SK-N-SH (cell line): ENCODE measurements at regions not wholly inside any gene's neighbourhood (a gene's known extent, or its start where the extent isn't known, plus 50 kb on each side); places are given as distances from the start of the nearest gene placed in this dataset.

Experiments used
- CTCF ChIA-PET: fragments of 300-600, 350-600 bp; formaldehyde crosslinking; extraction: SDS; loops from one replicate; lab custom pipeline; 2021; lab: Yijun Ruan, JAX
- POLR2A ChIA-PET: fragments of 350-600 bp; sonication (Branson Sonifier 250); formaldehyde crosslinking; extraction: SDS; loops from one replicate; lab custom pipeline; 2020; ENCODE audit warnings: antibody characterized with exemption, inconsistent platforms; lab: Yijun Ruan, JAX
- DNase-seq: peaks from one replicate; pipeline ENCODE4 v3.0.0; 2012
- H2AFZ ChIP-seq: fragments of 200-600 bp; sonication (generic); 2 replicates; pipeline ENCODE4 v1.8.1; 2016; ENCODE audit warnings: antibody characterized with exemption, mild to moderate bottlenecking, low read depth
- H3F3A ChIP-seq: fragments of 200-600 bp; sonication (generic); replicated peaks from 2 replicates; pipeline ENCODE3; 2016; ENCODE audit warnings: antibody characterized with exemption, mild to moderate bottlenecking; ENCODE audit not compliant: insufficient read depth
- H3K27ac ChIP-seq, 2 experiments: fragments of 200-500 bp in 1 of 2; fragments of 200-600 bp in 1 of 2; sonication (Bioruptor generic) in 1 of 2; sonication (generic), shearing (Covaris generic) in 1 of 2; 2 replicates each; pipeline versions ENCODE4 v1.5.1 to v1.6.1; 2014 to 2016; ENCODE audit warnings: low read depth in 2 of 2, inconsistent platforms in 1 of 2, low read length in 1 of 2, mild to moderate bottlenecking in 1 of 2, mixed read lengths in 1 of 2
- H3K27me3 ChIP-seq: fragments of 200-600 bp; sonication (generic), shearing (Covaris generic); 2 replicates; pipeline ENCODE4 v1.6.1; 2016; ENCODE audit warnings: mixed run types; ENCODE audit not compliant: insufficient read depth
- H3K36me3 ChIP-seq, 2 experiments: fragments of 200-500 bp in 1 of 2; fragments of 200-600 bp in 1 of 2; sonication (Bioruptor generic) in 1 of 2; sonication (generic) in 1 of 2; replicated peaks in 1 of 2; 2 replicates each; pipeline versions ENCODE3 to v1.5.1; 2014 to 2016; ENCODE audit warnings: low read length in 1 of 2, mild to moderate bottlenecking in 1 of 2; ENCODE audit not compliant: insufficient read depth in 2 of 2, control insufficient read depth in 1 of 2
- H3K4me1 ChIP-seq, 2 experiments: fragments of 200-500 bp in 1 of 2; fragments of 200-600 bp in 1 of 2; sonication (Bioruptor generic) in 1 of 2; sonication (generic), shearing (Covaris generic) in 1 of 2; 2 replicates each; pipeline versions ENCODE4 v1.5.1 to v1.6.1; 2014 to 2016; ENCODE audit warnings: low read depth in 1 of 2, low read length in 1 of 2, mixed run types in 1 of 2; ENCODE audit not compliant: insufficient read depth in 2 of 2, control insufficient read depth in 1 of 2
- H3K4me2 ChIP-seq: fragments of 200-600 bp; sonication (generic), shearing (Covaris generic); 2 replicates; pipeline ENCODE4 v1.6.1; 2017; ENCODE audit warnings: mixed run types
- H3K4me3 ChIP-seq, 2 experiments: fragments of 200-500 bp in 1 of 2; fragments of 200-600 bp in 1 of 2; sonication (Bioruptor generic) in 1 of 2; sonication (generic), shearing (Covaris generic) in 1 of 2; 2 replicates each; pipeline versions ENCODE4 v1.5.1 to v1.8.1; 2014 to 2016; ENCODE audit warnings: low read depth in 2 of 2, inconsistent platforms in 1 of 2, low read length in 1 of 2, mild to moderate bottlenecking in 1 of 2, mixed read lengths in 1 of 2, moderate library complexity in 1 of 2
- H3K79me2 ChIP-seq: fragments of 200-600 bp; sonication (generic); 2 replicates; pipeline ENCODE4 v1.8.1; 2017; ENCODE audit warnings: mild to moderate bottlenecking; ENCODE audit not compliant: insufficient read depth
- H3K9ac ChIP-seq: fragments of 200-600 bp; sonication (generic); 2 replicates; pipeline ENCODE4 v1.6.1; 2017; ENCODE audit warnings: mixed run types
- H3K9me2 ChIP-seq: fragments of 200-600 bp; sonication (generic); 2 replicates; pipeline ENCODE4 v1.6.1; 2017; ENCODE audit warnings: mixed run types
- H3K9me3 ChIP-seq: fragments of 200-600 bp; sonication (generic); 2 replicates; pipeline ENCODE4 v1.6.1; 2017; ENCODE audit warnings: mixed run types, mild to moderate bottlenecking, moderate library complexity
- H4K20me1 ChIP-seq: fragments of 200-600 bp; sonication (generic); 2 replicates; pipeline ENCODE4 v1.6.1; 2017; ENCODE audit warnings: mild to moderate bottlenecking, mixed run types; ENCODE audit not compliant: insufficient read depth
- ELF1 ChIP-seq: IDR thresholded peaks from 2 replicates; pipeline ENCODE4 v1.4.0; 2012
- EZH2phosphoT487 ChIP-seq: fragments of 200-600 bp; sonication (generic); IDR thresholded peaks from 2 replicates; pipeline ENCODE4 v1.6.1; 2017; ENCODE audit warnings: low read depth, mixed run types, mild to moderate bottlenecking, antibody characterized with exemption, moderate library complexity, borderline replicate concordance
- FOSL2 ChIP-seq: IDR thresholded peaks from 2 replicates; pipeline ENCODE4 v1.4.0; 2012; ENCODE audit warnings: low read depth, mild to moderate bottlenecking, moderate library complexity, borderline replicate concordance
- FOXJ3 ChIP-seq: sonication (generic); formaldehyde crosslinking; IDR thresholded peaks from 2 replicates; pipeline ENCODE4 v1.5.1; 2020; ENCODE audit warnings: mild to moderate bottlenecking, missing genetic modification reagents
- FOXM1 ChIP-seq: IDR thresholded peaks from 2 replicates; pipeline ENCODE4 v1.4.0; 2012; ENCODE audit warnings: low read depth, mild to moderate bottlenecking
- MXI1 ChIP-seq: IDR thresholded peaks from 2 replicates; pipeline ENCODE4 v1.6.1; 2012; ENCODE audit warnings: mild to moderate bottlenecking, low read depth, low read length, improper control_type of control experiment
- NRF1 ChIP-seq: IDR thresholded peaks from 2 replicates; pipeline ENCODE4 v1.6.1; 2012; ENCODE audit warnings: low read depth, mild to moderate bottlenecking, low read length
- RAD21 ChIP-seq: IDR thresholded peaks from 2 replicates; pipeline ENCODE4 v1.6.1; 2012; ENCODE audit warnings: mild to moderate bottlenecking, low read length
- RCOR1 ChIP-seq: fragments of 150-350 bp; IDR thresholded peaks from 2 replicates; pipeline ENCODE4 v1.6.1; 2017; ENCODE audit warnings: antibody characterized with exemption, low read length
- RXRA ChIP-seq: IDR thresholded peaks from 2 replicates; pipeline ENCODE4 v1.4.0; 2012; ENCODE audit warnings: low read depth, mild to moderate bottlenecking, borderline replicate concordance
- SIN3A ChIP-seq: IDR thresholded peaks from 2 replicates; pipeline ENCODE4 v1.6.1; 2012; ENCODE audit warnings: low read depth, mild to moderate bottlenecking, low read length, moderate library complexity, borderline replicate concordance
- SMC3 ChIP-seq: IDR thresholded peaks from 2 replicates; pipeline ENCODE4 v1.6.1; 2012; ENCODE audit warnings: low read depth, low read length, improper control_type of control experiment
- TAF1 ChIP-seq: IDR thresholded peaks from 2 replicates; pipeline ENCODE4 v1.6.1; 2012; ENCODE audit warnings: low read depth, mild to moderate bottlenecking, low read length, moderate library complexity, borderline replicate concordance
- TCF12 ChIP-seq: IDR thresholded peaks from 2 replicates; pipeline ENCODE4 v1.4.0; 2012
- YY1 ChIP-seq: IDR thresholded peaks from 2 replicates; pipeline ENCODE4 v1.4.0; 2012; ENCODE audit warnings: low read depth, mild to moderate bottlenecking
- WGBS: methylation state at CpG from one replicate; pipeline ENCODE4 v1.1.6; 2017; ENCODE audit warnings: low lambda C conversion rate; 5-methylcytosine and 5-hydroxymethylcytosine counted together
- TF ChIP-seq, protein P1 (sequence below): IDR thresholded peaks from 2 replicates; pipeline ENCODE4 v1.4.0; 2012; ENCODE audit warnings: low read depth
- TF ChIP-seq, protein P2 (sequence below): fragments of 200-600 bp; sonication (generic); IDR thresholded peaks from 2 replicates; pipeline ENCODE4 v1.6.1; 2017; ENCODE audit warnings: antibody characterized with exemption, mild to moderate bottlenecking, moderate library complexity
- TF ChIP-seq, protein P3 (sequence below): fragments of 150-350 bp; IDR thresholded peaks from 2 replicates; pipeline ENCODE4 v1.6.1; 2016; ENCODE audit warnings: mild to moderate bottlenecking, low read depth, low read length
- TF ChIP-seq, protein P4 (sequence below): IDR thresholded peaks from 2 replicates; pipeline ENCODE4 v1.6.1; 2012; ENCODE audit warnings: mild to moderate bottlenecking, low read depth, low read length, moderate library complexity

DNA sequence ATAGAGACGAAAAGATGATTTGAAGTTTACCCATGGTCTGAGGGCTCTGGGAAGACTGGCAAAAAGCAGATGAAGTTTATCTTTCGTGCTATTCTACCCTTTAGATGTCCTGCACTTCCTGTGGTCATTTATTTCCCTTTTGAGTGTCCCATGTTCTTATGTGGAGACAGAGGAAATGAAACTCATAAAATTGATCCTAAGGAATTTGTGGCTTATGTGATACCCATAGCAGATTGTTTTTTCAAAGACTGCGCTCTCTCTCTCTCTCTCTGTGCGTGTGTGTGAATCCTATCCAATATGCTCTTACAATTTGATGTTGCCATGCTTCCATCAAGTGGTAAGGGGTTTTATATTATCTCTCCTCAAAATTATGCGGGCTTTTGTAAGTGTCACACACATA, 607.5 kb upstream of the DPPA4 start:
- no peak for TF ChIP-seq NRF1
- no peak for TF ChIP-seq SIN3A
- no peak for TF ChIP-seq TCF12
- TF ChIP-seq, protein P1, sequence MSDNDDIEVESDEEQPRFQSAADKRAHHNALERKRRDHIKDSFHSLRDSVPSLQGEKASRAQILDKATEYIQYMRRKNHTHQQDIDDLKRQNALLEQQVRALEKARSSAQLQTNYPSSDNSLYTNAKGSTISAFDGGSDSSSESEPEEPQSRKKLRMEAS: no peak
- no peak for TF ChIP-seq TAF1
- TF ChIP-seq, protein P2, sequence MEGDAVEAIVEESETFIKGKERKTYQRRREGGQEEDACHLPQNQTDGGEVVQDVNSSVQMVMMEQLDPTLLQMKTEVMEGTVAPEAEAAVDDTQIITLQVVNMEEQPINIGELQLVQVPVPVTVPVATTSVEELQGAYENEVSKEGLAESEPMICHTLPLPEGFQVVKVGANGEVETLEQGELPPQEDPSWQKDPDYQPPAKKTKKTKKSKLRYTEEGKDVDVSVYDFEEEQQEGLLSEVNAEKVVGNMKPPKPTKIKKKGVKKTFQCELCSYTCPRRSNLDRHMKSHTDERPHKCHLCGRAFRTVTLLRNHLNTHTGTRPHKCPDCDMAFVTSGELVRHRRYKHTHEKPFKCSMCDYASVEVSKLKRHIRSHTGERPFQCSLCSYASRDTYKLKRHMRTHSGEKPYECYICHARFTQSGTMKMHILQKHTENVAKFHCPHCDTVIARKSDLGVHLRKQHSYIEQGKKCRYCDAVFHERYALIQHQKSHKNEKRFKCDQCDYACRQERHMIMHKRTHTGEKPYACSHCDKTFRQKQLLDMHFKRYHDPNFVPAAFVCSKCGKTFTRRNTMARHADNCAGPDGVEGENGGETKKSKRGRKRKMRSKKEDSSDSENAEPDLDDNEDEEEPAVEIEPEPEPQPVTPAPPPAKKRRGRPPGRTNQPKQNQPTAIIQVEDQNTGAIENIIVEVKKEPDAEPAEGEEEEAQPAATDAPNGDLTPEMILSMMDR: no peak
- no peak for TF ChIP-seq RXRA
- TF ChIP-seq ELF1: no peak
- no peak for TF ChIP-seq YY1
- TF ChIP-seq EZH2phosphoT487: no peak
- TF ChIP-seq MXI1: no peak
- TF ChIP-seq, protein P3, sequence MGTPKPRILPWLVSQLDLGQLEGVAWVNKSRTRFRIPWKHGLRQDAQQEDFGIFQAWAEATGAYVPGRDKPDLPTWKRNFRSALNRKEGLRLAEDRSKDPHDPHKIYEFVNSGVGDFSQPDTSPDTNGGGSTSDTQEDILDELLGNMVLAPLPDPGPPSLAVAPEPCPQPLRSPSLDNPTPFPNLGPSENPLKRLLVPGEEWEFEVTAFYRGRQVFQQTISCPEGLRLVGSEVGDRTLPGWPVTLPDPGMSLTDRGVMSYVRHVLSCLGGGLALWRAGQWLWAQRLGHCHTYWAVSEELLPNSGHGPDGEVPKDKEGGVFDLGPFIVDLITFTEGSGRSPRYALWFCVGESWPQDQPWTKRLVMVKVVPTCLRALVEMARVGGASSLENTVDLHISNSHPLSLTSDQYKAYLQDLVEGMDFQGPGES: no peak
- no peak for TF ChIP-seq FOSL2
- TF ChIP-seq, protein P4, sequence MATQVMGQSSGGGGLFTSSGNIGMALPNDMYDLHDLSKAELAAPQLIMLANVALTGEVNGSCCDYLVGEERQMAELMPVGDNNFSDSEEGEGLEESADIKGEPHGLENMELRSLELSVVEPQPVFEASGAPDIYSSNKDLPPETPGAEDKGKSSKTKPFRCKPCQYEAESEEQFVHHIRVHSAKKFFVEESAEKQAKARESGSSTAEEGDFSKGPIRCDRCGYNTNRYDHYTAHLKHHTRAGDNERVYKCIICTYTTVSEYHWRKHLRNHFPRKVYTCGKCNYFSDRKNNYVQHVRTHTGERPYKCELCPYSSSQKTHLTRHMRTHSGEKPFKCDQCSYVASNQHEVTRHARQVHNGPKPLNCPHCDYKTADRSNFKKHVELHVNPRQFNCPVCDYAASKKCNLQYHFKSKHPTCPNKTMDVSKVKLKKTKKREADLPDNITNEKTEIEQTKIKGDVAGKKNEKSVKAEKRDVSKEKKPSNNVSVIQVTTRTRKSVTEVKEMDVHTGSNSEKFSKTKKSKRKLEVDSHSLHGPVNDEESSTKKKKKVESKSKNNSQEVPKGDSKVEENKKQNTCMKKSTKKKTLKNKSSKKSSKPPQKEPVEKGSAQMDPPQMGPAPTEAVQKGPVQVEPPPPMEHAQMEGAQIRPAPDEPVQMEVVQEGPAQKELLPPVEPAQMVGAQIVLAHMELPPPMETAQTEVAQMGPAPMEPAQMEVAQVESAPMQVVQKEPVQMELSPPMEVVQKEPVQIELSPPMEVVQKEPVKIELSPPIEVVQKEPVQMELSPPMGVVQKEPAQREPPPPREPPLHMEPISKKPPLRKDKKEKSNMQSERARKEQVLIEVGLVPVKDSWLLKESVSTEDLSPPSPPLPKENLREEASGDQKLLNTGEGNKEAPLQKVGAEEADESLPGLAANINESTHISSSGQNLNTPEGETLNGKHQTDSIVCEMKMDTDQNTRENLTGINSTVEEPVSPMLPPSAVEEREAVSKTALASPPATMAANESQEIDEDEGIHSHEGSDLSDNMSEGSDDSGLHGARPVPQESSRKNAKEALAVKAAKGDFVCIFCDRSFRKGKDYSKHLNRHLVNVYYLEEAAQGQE: no peak
- no peak for TF ChIP-seq RCOR1
- no peak for TF ChIP-seq RAD21
- no peak for TF ChIP-seq SMC3
- no peak for TF ChIP-seq FOXJ3 (CRISPR knock-in tag)
- no peak for TF ChIP-seq FOXM1

More for the DNA sequence above, 607.5 kb upstream of the DPPA4 start:
- H3K4me3 ChIP-seq: no peak overlapping the region
- H3K4me1 ChIP-seq: no peaks in the 10 kb centered on the region
- DNase-seq: no peak
- no peaks in the 10 kb centered on the region for H3K27me3 ChIP-seq
- H3K9me2 ChIP-seq: no peaks in the 10 kb centered on the region
- no peak overlapping the region for H3K9ac ChIP-seq
- no peaks in the 10 kb centered on the region for H4K20me1 ChIP-seq
- H3F3A ChIP-seq: no peaks in the 10 kb centered on the region
- H3K9me3 ChIP-seq: no peaks in the 10 kb centered on the region
- H3K27ac ChIP-seq: no peak overlapping the region
- no peaks in the 10 kb centered on the region for H3K79me2 ChIP-seq
- 79% methylated on average over 5 of the region's 5 CpGs for WGBS
- H2AFZ ChIP-seq: no peak overlapping the region
- no peaks in the 10 kb centered on the region for H3K36me3 ChIP-seq
- H3K4me2 ChIP-seq: no peak overlapping the region
- POLR2A ChIA-PET: no interaction called here
- CTCF ChIA-PET: no interaction called here
